ENCODE measurements at regions not wholly inside any gene's neighbourhood (a gene's known extent, or its start where the extent isn't known, plus 50 kb on each side); places are given as distances from the start of the nearest gene placed in this dataset.

GRCh38 chr5:178058321-178059012 is 54.9 kb upstream of the N4BP3 start:
- no peak for TF ChIP-seq POLR2AphosphoS5 (IDR thresholded peaks at IDR 0.05; ENCODE audit: insufficient read depth, low read depth, low read length)
- no peak for TF ChIP-seq FOS (IDR thresholded peaks at IDR 0.05; ENCODE audit: borderline replicate concordance, insufficient read depth, low read length)
- no peaks in the 10 kb centered on the region for H3K79me2 ChIP-seq (ENCODE audit: control insufficient read depth, insufficient read depth, low read length)
- H2AFZ ChIP-seq (ENCODE audit: low read depth, low read length) = no peak overlapping the region
- no peaks in the 10 kb centered on the region for H3K4me1 ChIP-seq (ENCODE audit: control insufficient read depth, extremely low read depth, insufficient read depth, low read length)
- intact Hi-C loops (cut with micrococcal nuclease) (no loop called here), dilution Hi-C loops (cut with MboI; ENCODE audit: extremely low pct_ligation_motif_present, low sequenced_read_pairs) (no loop called here)
- no peak overlapping the region for H3K4me2 ChIP-seq (ENCODE audit: insufficient read depth, low read length)
- BruUV-seq (replicated peaks) = no TSS peak
- H3K9me3 ChIP-seq (replicated peaks; ENCODE audit: control insufficient read depth, insufficient read depth, low read length) = no peaks in the 10 kb centered on the region
- no peak for FAIRE-seq
- H3K9ac ChIP-seq (replicated peaks; ENCODE audit: extremely low read depth, insufficient read depth, low read length) = no peak overlapping the region
- H4K20me1 ChIP-seq (replicated peaks; ENCODE audit: control insufficient read depth, extremely low read depth, insufficient read depth, low read length) = no peaks in the 10 kb centered on the region
- DNase-seq (ENCODE audit: low read depth, low spot score) = no peak
- H3K27ac ChIP-seq (ENCODE audit: insufficient read depth, low read depth, low read length) = no peak overlapping the region
- H3K4me3 ChIP-seq (replicated peaks in 1 of 3; ENCODE audit: insufficient read depth in 1 of 3, low read depth in 1 of 3, low read length in 3 of 3) = no peak overlapping the region
- CTCF ChIA-PET = no interaction called here
- H3K9me1 ChIP-seq (replicated peaks; ENCODE audit: control insufficient read depth, extremely low read depth, insufficient read depth, low read length) = no peaks in the 10 kb centered on the region
- POLR2A ChIA-PET = no interaction called here
- no peaks in the 10 kb centered on the region for H3K36me3 ChIP-seq (ENCODE audit: control insufficient read depth in 2 of 2, extremely low read depth in 1 of 2, insufficient read depth in 2 of 2, low read length in 2 of 2)
- peaks cover 0 to 3% of the 10 kb centered on the region in 2 experiments for H3K27me3 ChIP-seq (ENCODE audit: control insufficient read depth in 2 of 2, insufficient read depth in 2 of 2, low read length in 2 of 2)

GRCh38 chr5:178057839-178058238 is 55.5 kb upstream of the N4BP3 start:
- BruUV-seq (replicated peaks) = no TSS peak
- CTCF ChIA-PET = interaction anchor here (0.7 kb wide), 1 partner anchor 18 kb away, joined by 3 read pairs; no protein-coding TSS in a partner anchor

More at GRCh38 chr5:178057839-178058238, 55.5 kb upstream of the N4BP3 start:
- H3K4me1 ChIP-seq (ENCODE audit: control insufficient read depth, extremely low read depth, insufficient read depth, low read length) = no peaks in the 10 kb centered on the region
- H3K79me2 ChIP-seq (ENCODE audit: control insufficient read depth, insufficient read depth, low read length) = no peaks in the 10 kb centered on the region
- no peak overlapping the region for H3K4me2 ChIP-seq (ENCODE audit: insufficient read depth, low read length)
- H4K20me1 ChIP-seq (replicated peaks; ENCODE audit: control insufficient read depth, extremely low read depth, insufficient read depth, low read length) = no peaks in the 10 kb centered on the region
- no peak overlapping the region for H3K27ac ChIP-seq (ENCODE audit: insufficient read depth, low read depth, low read length)
- H3K9ac ChIP-seq (replicated peaks; ENCODE audit: extremely low read depth, insufficient read depth, low read length) = no peak overlapping the region
- intact Hi-C loops (cut with micrococcal nuclease) (no loop called here), dilution Hi-C loops (cut with MboI; ENCODE audit: extremely low pct_ligation_motif_present, low sequenced_read_pairs) (no loop called here)
- no peaks in the 10 kb centered on the region for H3K36me3 ChIP-seq (ENCODE audit: control insufficient read depth in 2 of 2, extremely low read depth in 1 of 2, insufficient read depth in 2 of 2, low read length in 2 of 2)
- H2AFZ ChIP-seq (ENCODE audit: low read depth, low read length) = no peak overlapping the region
- POLR2A ChIA-PET = no interaction called here
- FAIRE-seq (no peak), DNase-seq (ENCODE audit: low read depth, low spot score) (no peak)
- H3K9me3 ChIP-seq (replicated peaks; ENCODE audit: control insufficient read depth, insufficient read depth, low read length) = no peaks in the 10 kb centered on the region
- TF ChIP-seq JUN (IDR thresholded peaks at IDR 0.05; ENCODE audit: borderline replicate concordance, insufficient read depth, insufficient read length, low read depth) (no peak), FOS (IDR thresholded peaks at IDR 0.05; ENCODE audit: borderline replicate concordance, insufficient read depth, low read length) (no peak), POLR2A (IDR thresholded peaks at IDR 0.05; ENCODE audit: low read depth, low read length) (no peak), EZH2 (IDR thresholded peaks at IDR 0.05; ENCODE audit: borderline replicate concordance, low read depth, low read length, severe bottlenecking) (no peak), CTCF (IDR thresholded peaks at IDR 0.05; ENCODE audit: extremely low read depth in 1 of 2, insufficient read depth in 1 of 2, low read depth in 1 of 2, low read length in 2 of 2) (no peak), GATA2 (IDR thresholded peaks at IDR 0.05; ENCODE audit: insufficient read depth, insufficient read length, low read depth, low read length) (no peak), MAX (IDR thresholded peaks at IDR 0.05; ENCODE audit: insufficient read depth, insufficient read length) (no peak), MYC (IDR thresholded peaks at IDR 0.05; ENCODE audit: low read depth, low read length) (no peak), POLR2AphosphoS5 (IDR thresholded peaks at IDR 0.05; ENCODE audit: insufficient read depth, low read depth, low read length) (no peak)
- H3K27me3 ChIP-seq (ENCODE audit: control insufficient read depth in 2 of 2, insufficient read depth in 2 of 2, low read length in 2 of 2) = peaks cover 0 to 3% of the 10 kb centered on the region in 2 experiments
- no peak overlapping the region for H3K4me3 ChIP-seq (replicated peaks in 1 of 3; ENCODE audit: insufficient read depth in 1 of 3, low read depth in 1 of 3, low read length in 3 of 3)
- H3K9me1 ChIP-seq (replicated peaks; ENCODE audit: control insufficient read depth, extremely low read depth, insufficient read depth, low read length) = no peaks in the 10 kb centered on the region
